Endothelial cell of umbilical vein (primary cell): ENCODE measurements at regions not wholly inside any gene's neighbourhood (a gene's known extent, or its start where the extent isn't known, plus 50 kb on each side); places are given as distances from the start of the nearest gene placed in this dataset.

Experiments used
- BruUV-seq: library from RNA; stranded (reverse); fragments of 400-500 nt; replicated peaks from 2 replicates; lab custom pipeline; 2021; lab: Mats Ljungman, UMichigan
- CTCF ChIA-PET: fragments of 300-600, 350-600 bp; sonication (Branson Sonifier 250); formaldehyde crosslinking; loops from one replicate; lab custom pipeline; 2021; ENCODE audit warnings: antibody characterized with exemption, inconsistent platforms; lab: Charles Lee
- POLR2A ChIA-PET: fragments of 300-600, 350-600 bp; sonication (Branson Sonifier 250); formaldehyde crosslinking; loops from one replicate; lab custom pipeline; 2021; ENCODE audit warnings: antibody characterized with exemption, inconsistent platforms; lab: Charles Lee
- DNase-seq: peaks from one replicate; pipeline ENCODE4 v3.0.0-alpha.2; 2011; ENCODE audit warnings: low read depth, low spot score
- FAIRE-seq: peaks from 2 replicates; lab custom pipeline; 2011; peaks lifted over from hg19 to GRCh38; lab: Jason Lieb, UNC
- H2AFZ ChIP-seq: 2 replicates; pipeline ENCODE4 v1.6.0; 2012; ENCODE audit warnings: low read depth, low read length, control low read depth, inconsistent platforms
- H3K27ac ChIP-seq: 2 replicates; pipeline ENCODE4 v1.5.1; 2011; ENCODE audit warnings: low read depth, mild to moderate bottlenecking, control low read depth, low read length, moderate library complexity; ENCODE audit not compliant: insufficient read depth
- H3K27me3 ChIP-seq, 2 experiments: 2 replicates each; pipeline versions ENCODE4 v1.6.0 to v1.6.1; 2011; ENCODE audit warnings: low read length in 2 of 2, mixed read lengths in 1 of 2; ENCODE audit not compliant: control insufficient read depth in 2 of 2, insufficient read depth in 2 of 2
- H3K36me3 ChIP-seq, 2 experiments: 2 replicates in 1 of 2; 3 replicates in 1 of 2; pipeline ENCODE4 v1.5.1; 2011; ENCODE audit warnings: low read length in 2 of 2, mild to moderate bottlenecking in 1 of 2, moderate library complexity in 1 of 2; ENCODE audit not compliant: control insufficient read depth in 2 of 2, insufficient read depth in 2 of 2; ENCODE audit errors: extremely low read depth in 1 of 2
- H3K4me1 ChIP-seq: 3 replicates; pipeline ENCODE4 v1.5.1; 2011; ENCODE audit warnings: mild to moderate bottlenecking, low read length; ENCODE audit not compliant: control insufficient read depth, insufficient read depth; ENCODE audit errors: extremely low read depth
- H3K4me2 ChIP-seq: 2 replicates; pipeline ENCODE4 v1.6.1; 2011; ENCODE audit warnings: low read length, control low read depth, mixed read lengths; ENCODE audit not compliant: insufficient read depth
- H3K4me3 ChIP-seq, 3 experiments: fragments of 200-600 bp in 1 of 3; sonication (generic), shearing (Covaris generic) in 1 of 3; replicated peaks in 1 of 3; 2 replicates each; pipeline ENCODE4 v1.5.1; 2011 to 2016; ENCODE audit warnings: control low read depth in 3 of 3, low read length in 3 of 3, mild to moderate bottlenecking in 2 of 3, inconsistent platforms in 1 of 3, low read depth in 1 of 3, moderate library complexity in 1 of 3; ENCODE audit not compliant: insufficient read depth in 1 of 3
- H3K79me2 ChIP-seq: 2 replicates; pipeline ENCODE4 v1.6.0; 2012; ENCODE audit warnings: low read length, inconsistent platforms; ENCODE audit not compliant: control insufficient read depth, insufficient read depth
- H3K9ac ChIP-seq: replicated peaks from 2 replicates; pipeline ENCODE3; 2011; ENCODE audit warnings: low read length, control low read depth; ENCODE audit not compliant: insufficient read depth; ENCODE audit errors: extremely low read depth
- H3K9me1 ChIP-seq: replicated peaks from 3 replicates; pipeline ENCODE4 v1.6.0; 2011; ENCODE audit warnings: mild to moderate bottlenecking, low read length; ENCODE audit not compliant: control insufficient read depth, insufficient read depth; ENCODE audit errors: extremely low read depth
- H3K9me3 ChIP-seq: replicated peaks from 2 replicates; pipeline ENCODE4 v1.5.1; 2012; ENCODE audit warnings: low read length, inconsistent platforms; ENCODE audit not compliant: control insufficient read depth, insufficient read depth
- H4K20me1 ChIP-seq: replicated peaks from 2 replicates; pipeline ENCODE3; 2011; ENCODE audit warnings: mild to moderate bottlenecking, low read length; ENCODE audit not compliant: control insufficient read depth, insufficient read depth; ENCODE audit errors: extremely low read depth
- CTCF ChIP-seq, 2 donors: IDR thresholded peaks; 1 replicate in 1 of 2; 2 replicates in 1 of 2; pipeline ENCODE4 v1.5.1; 2011; ENCODE audit warnings: low read length in 2 of 2, mild to moderate bottlenecking in 2 of 2, moderate library complexity in 2 of 2, control low read depth in 1 of 2, inconsistent platforms in 1 of 2, low read depth in 1 of 2; ENCODE audit not compliant: insufficient read depth in 1 of 2; ENCODE audit errors: extremely low read depth in 1 of 2
- EZH2 ChIP-seq: IDR thresholded peaks from 2 replicates; pipeline ENCODE4 v1.6.1; 2012; ENCODE audit warnings: borderline replicate concordance, low read depth, mild to moderate bottlenecking, moderate library complexity, low read length, inconsistent platforms; ENCODE audit not compliant: severe bottlenecking
- FOS ChIP-seq: IDR thresholded peaks from 2 replicates; pipeline ENCODE4 v1.6.1; 2011; ENCODE audit warnings: mild to moderate bottlenecking, low read length, moderate library complexity, borderline replicate concordance; ENCODE audit not compliant: insufficient read depth
- GATA2 ChIP-seq: IDR thresholded peaks from 2 replicates; pipeline ENCODE4 v1.7.0; 2011; ENCODE audit warnings: low read depth, mild to moderate bottlenecking, moderate library complexity, mixed read lengths, low read length; ENCODE audit not compliant: insufficient read length, insufficient read depth
- JUN ChIP-seq: IDR thresholded peaks from 2 replicates; pipeline ENCODE4 v1.6.1; 2011; ENCODE audit warnings: borderline replicate concordance, low read depth; ENCODE audit not compliant: insufficient read length, insufficient read depth
- MAX ChIP-seq: IDR thresholded peaks from 2 replicates; pipeline ENCODE4 v1.6.1; 2011; ENCODE audit not compliant: insufficient read depth, insufficient read length
- MYC ChIP-seq: IDR thresholded peaks from one replicate; pipeline ENCODE4 v1.6.1; 2011; ENCODE audit warnings: mild to moderate bottlenecking, low read depth, low read length
- POLR2A ChIP-seq: IDR thresholded peaks from 2 replicates; pipeline ENCODE4 v1.6.1; 2012; ENCODE audit warnings: low read depth, mild to moderate bottlenecking, control low read depth, low read length
- POLR2AphosphoS5 ChIP-seq: IDR thresholded peaks from 2 replicates; pipeline ENCODE4 v1.6.1; 2012; ENCODE audit warnings: low read depth, mild to moderate bottlenecking, control low read depth, low read length, moderate library complexity; ENCODE audit not compliant: insufficient read depth
- dilution Hi-C: fragments of 300-500 bp; cut with MboI; formaldehyde crosslinking; loops from one replicate; pipeline ENCODE4 v1.15.0; 2019; ENCODE audit warnings: low sequenced_read_pairs; ENCODE audit not compliant: extremely low pct_ligation_motif_present
- intact Hi-C: fragments of 100-400 bp; cut with micrococcal nuclease; formaldehyde crosslinking; loops from one replicate; pipeline ENCODE4 v1.10.0; 2022

- dilution Hi-C loops, result no loop called here
- H3K79me2 ChIP-seq, result no peaks in the 10 kb centered on the region
- intact Hi-C loops, result no loop called here
- H4K20me1 ChIP-seq, result no peaks in the 10 kb centered on the region
- no peak for DNase-seq
- no peaks in the 10 kb centered on the region for H3K9me3 ChIP-seq
- no peak overlapping the region for H2AFZ ChIP-seq
- ChIA-PET CTCF (interaction anchor here (0.6 to 1.2 kb wide), 2 partner anchors 12 to 533 kb away, joined by 3 read pairs; no protein-coding TSS in a partner anchor), POLR2A (no interaction called here)
- TF ChIP-seq MAX (no peak), CTCF (IDR thresholded peaks at IDR 0.05; ENCODE audit: extremely low read depth in 1 of 2, insufficient read depth in 1 of 2, low read depth in 1 of 2, low read length in 2 of 2) (no peak), GATA2 (no peak), JUN (no peak), MYC (no peak), EZH2 (no peak), POLR2AphosphoS5 (no peak), POLR2A (no peak), FOS (no peak)
- H3K36me3 ChIP-seq, result no peaks in the 10 kb centered on the region
- H3K4me1 ChIP-seq, result no peaks in the 10 kb centered on the region
- H3K9ac ChIP-seq, result no peak overlapping the region
- no peaks in the 10 kb centered on the region for H3K27me3 ChIP-seq
- no TSS peak for BruUV-seq
- H3K4me3 ChIP-seq, result no peak overlapping the region
- FAIRE-seq, result no peak
- no peak overlapping the region for H3K27ac ChIP-seq
- no peaks in the 10 kb centered on the region for H3K9me1 ChIP-seq
- no peak overlapping the region for H3K4me2 ChIP-seq
Observed at GRCh38 chr2:38202713-38203445, 126.9 kb upstream of the CYP1B1 start.
